OCI-M1 (cell line): ENCODE measurements at regions not wholly inside any gene's neighbourhood (a gene's known extent, or its start where the extent isn't known, plus 50 kb on each side); places are given as distances from the start of the nearest gene placed in this dataset.
"Not testable (repeated sequence)": the region's sequence is repeated elsewhere in the genome, so short reads cannot be mapped to it uniquely, and the experiment has no call there.

Experiments used
- DNase-seq: peaks from one replicate; lab custom pipeline; 2025; lab: John Stamatoyannopoulos, UW

DNA sequence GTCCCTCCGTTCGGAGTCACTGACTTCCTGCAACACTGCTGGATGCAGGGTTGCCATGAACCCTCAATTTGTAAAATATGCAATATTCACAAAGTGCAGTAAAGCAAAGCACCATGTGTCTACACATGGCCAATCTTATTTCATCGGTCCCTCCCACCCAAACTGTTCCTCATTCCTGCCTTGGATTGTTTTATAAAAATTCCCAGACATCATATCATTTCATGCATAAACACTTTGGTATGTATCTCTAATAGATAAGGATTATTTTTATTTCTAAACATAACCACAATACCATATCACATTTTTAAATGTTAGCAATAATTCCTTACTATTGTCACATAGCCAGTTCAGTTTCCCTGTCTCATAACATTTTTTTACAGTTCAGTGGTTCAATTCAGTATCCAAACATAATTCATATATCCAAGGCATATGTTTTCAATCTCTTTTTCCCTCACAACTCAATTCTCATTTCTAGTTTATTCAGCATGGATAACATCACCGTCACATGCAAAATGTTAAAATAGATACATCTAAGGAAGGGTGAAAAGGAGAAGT, 82.0 kb upstream of the PCAT7 start:
- no peak for DNase-seq

DNA sequence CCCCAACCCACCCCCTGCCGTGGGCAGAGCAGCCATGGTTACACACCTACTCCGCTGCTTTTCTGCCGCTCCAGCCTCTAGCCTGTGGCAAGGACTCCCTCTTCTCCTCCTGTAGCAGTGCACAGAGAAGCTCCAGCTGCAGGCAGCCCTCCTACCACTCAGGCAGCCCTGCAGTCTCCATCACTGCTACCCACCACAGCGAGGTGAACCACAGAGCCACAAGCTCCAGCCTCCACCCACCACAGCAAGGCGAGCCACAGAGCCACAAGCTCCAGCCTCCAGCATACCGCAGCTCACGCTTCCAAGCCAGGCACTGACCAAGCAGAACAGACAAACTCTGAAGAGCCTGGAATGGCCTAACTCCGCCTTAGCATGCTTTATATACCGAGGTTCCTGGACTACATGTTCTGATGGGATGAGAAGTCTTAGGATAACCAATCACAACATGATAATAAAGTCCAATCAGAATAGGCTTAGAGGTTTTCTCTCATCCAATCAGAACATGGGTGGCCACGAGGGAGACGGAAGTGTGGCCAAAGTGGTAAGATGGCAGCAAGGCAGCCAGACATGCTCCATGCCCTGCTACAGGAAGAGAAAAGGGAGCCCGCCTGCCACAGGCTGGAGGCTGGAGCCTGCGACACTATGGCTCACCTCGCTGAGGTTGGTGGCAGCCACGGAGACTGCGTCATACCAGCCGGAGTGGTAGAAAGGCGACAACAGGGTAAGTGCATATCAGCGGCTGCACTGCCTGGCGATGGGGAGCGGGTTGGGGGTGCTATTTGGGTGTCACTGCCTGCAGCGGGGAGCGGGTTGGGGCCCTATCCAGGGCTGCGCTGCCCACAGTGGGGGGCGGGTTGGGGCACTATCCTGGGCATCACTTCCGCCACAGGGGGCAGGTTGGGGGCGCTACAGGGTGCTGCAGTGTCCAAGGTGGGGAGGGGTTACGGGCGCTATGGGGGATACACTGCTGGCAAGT, 75.8 kb upstream of the PCAT7 start:
- no peak for DNase-seq

DNA sequence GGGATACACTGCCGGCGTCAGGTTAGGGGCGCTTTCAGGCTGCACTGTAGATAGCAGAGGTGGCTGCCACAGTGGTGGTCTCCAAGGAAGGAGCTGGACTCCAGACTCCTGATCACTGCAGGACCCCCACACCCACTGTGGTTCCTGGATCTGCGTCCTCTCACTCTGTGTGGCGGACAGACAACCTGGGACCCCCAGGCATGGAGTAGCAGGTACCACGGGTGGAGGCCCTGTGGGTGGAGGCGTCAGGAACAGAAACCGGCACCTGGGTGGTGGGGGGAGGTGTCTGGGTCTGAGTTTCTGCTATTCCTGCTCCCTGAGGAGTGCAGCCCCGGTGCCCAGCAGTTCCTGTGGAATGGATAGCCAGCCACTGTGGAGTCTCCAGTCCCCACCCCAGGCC, 75.1 kb upstream of the PCAT7 start:
- DNase-seq: no peak

DNA sequence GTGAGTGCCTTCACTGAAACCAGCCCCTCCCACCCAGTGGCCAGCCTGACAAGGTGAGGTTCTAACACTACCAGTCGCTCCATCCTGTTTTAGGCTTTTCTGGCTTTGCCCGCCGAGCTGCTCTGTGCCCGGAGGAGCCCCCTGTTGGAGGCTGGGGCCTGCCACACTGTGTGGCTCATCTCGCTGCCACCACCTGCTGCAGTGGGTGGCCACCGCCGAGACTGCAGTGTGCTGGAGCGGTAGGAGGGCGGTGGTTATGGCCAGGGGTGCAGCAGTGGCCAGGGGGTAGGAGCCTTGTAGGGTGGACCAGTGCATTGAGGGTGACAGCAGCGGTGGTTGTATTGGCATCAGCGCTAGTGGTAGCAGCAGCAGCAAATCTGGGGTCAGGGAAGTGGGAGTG, 74.7 kb upstream of the PCAT7 start:
- DNase-seq: no peak

GRCh38 chr9:94482110-94482509, 72.8 kb upstream of the PCAT7 start:
- no peak for DNase-seq

DNA sequence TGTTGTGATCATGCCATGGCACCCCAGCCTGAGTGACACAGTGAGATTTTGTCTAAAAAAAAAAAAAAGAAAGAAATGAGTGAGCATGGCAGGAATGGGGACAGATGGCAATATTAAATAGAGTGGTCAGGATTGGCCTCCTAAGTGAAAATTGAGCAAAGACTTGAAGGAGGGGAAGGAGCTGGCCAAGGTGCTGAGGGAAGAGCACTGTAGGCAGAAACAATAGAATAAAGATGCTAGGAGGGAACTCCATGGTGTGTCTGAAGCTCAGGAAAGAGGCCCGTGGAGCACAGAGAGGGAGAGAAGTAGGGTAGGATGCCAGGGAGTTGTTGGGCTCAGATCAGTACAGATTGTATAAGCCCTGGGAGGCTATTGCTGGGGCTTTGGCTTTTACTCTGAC, 64.4 kb upstream of the PCAT7 start:
- peak; percentile 7 for DNase-seq

- not testable (repeated sequence) for DNase-seq
These were observed 62.8 kb upstream of the PCAT7 start for GRCh38 chr9:94492125-94492524.

DNA sequence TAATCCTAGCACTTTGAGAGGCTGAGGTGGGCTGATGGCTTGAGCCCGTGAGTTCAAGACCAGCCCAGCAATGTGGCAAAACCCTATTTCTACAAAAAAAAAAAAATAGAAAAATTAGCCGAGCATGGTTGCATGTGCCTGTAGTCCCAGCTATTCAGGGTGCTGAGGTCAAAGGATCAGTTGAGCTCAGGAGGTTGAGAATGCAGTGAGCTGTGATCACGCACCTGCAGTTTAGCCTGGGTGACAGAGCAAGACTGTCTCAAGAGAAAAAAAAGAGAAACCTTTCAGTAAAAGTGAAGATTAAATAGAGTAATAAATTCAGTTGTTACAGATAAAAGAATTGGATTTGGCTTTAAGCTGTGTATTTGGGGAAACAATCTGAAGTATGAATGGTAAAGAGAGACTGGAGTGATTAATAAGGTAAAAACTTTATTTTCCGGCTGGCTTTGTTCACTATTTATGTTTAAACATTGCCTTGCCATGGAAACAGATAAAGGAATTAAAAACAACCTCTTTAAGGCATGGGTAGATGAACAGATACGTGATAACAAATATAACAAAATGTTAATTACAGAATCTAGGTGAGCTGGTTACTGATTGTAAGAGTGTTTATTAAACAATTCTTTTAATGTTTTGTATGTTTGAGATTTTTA, 56.0 kb upstream of the PCAT7 start:
- DNase-seq: no peak

DNA sequence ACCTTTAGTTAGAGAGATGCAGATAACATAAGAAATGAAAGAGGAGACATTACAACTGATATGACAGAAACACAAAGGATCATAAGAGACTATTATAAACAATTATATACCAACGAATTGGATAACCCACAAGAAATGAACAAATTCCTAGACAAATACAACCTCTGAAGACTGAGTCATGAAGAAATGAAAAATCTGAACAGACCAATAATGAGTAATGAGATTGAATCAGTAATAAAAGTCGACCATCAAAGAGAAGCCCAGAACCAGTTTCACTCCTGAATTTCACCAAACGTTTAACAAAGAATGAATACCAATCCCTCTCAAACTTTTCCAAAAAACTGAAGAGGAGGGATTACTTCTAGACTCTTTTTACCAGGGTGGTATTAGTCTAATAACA, 50.5 kb upstream of the PCAT7 start:
- DNase-seq: no peak
